H1 (cell line): ENCODE measurements at regions not wholly inside any gene's neighbourhood (a gene's known extent, or its start where the extent isn't known, plus 50 kb on each side); places are given as distances from the start of the nearest gene placed in this dataset.

Experiments used
- CTCF ChIA-PET: fragments of 300-600 bp; sonication (Branson Sonifier 250); formaldehyde crosslinking; loops from one replicate; lab custom pipeline; 2021; ENCODE audit not compliant: partially characterized antibody; lab: Charles Lee
- POLR2A ChIA-PET: fragments of 300-600 bp; sonication (Branson Sonifier 250); formaldehyde crosslinking; loops from one replicate; lab custom pipeline; 2021; ENCODE audit warnings: inconsistent platforms; ENCODE audit not compliant: partially characterized antibody; lab: Charles Lee
- DNase-seq, 2 experiments: peaks; one replicate each; pipeline versions ENCODE4 v3.0.0 to v3.0.0-alpha.2; 2010 to 2022; ENCODE audit warnings: low spot score in 2 of 2, low read depth in 1 of 2, mixed read lengths in 1 of 2
- FAIRE-seq: peaks from 2 replicates; lab custom pipeline; 2011; peaks lifted over from hg19 to GRCh38; lab: Jason Lieb, UNC
- H2AFZ ChIP-seq: 2 replicates; pipeline ENCODE4 v1.8.1; 2012; ENCODE audit warnings: low read length, inconsistent platforms
- H2AK5ac ChIP-seq: 2 replicates; pipeline ENCODE4 v1.6.1; 2013; ENCODE audit warnings: low read depth, low read length
- H2BK120ac ChIP-seq: replicated peaks from 2 replicates; pipeline ENCODE3; 2013; ENCODE audit warnings: low read depth, low read length, inconsistent platforms
- H2BK12ac ChIP-seq: 2 replicates; pipeline ENCODE4 v1.6.1; 2013; ENCODE audit warnings: low read depth, low read length
- H2BK15ac ChIP-seq: 2 replicates; pipeline ENCODE4 v1.6.1; 2013; ENCODE audit warnings: low read length
- H2BK20ac ChIP-seq: 2 replicates; pipeline ENCODE4 v1.6.1; 2013; ENCODE audit warnings: low read length
- H2BK5ac ChIP-seq: 2 replicates; pipeline ENCODE4 v1.6.1; 2013; ENCODE audit warnings: low read depth, low read length
- H3K14ac ChIP-seq: 2 replicates; pipeline ENCODE4 v1.6.1; 2013; ENCODE audit warnings: inconsistent platforms; ENCODE audit not compliant: insufficient read length
- H3K18ac ChIP-seq: 2 replicates; pipeline ENCODE4 v1.6.1; 2013; ENCODE audit warnings: low read length; ENCODE audit errors: extremely low read depth
- H3K23ac ChIP-seq: 2 replicates; pipeline ENCODE4 v1.6.1; 2013; ENCODE audit warnings: inconsistent platforms; ENCODE audit not compliant: insufficient read length
- H3K23me2 ChIP-seq: 2 replicates; pipeline ENCODE4 v1.6.1; 2013; ENCODE audit warnings: low read depth, low read length
- H3K27ac ChIP-seq: 2 replicates; pipeline ENCODE4 v1.6.1; 2011; ENCODE audit warnings: low read depth, low read length, inconsistent platforms
- H3K27me3 ChIP-seq, 4 experiments: replicated peaks in 1 of 4; 1 replicate in 1 of 4; 2 replicates in 3 of 4; pipeline versions ENCODE4 v1.6.1 to v1.8.1; 2011 to 2013; ENCODE audit warnings: low read length in 3 of 4, mild to moderate bottlenecking in 3 of 4, inconsistent platforms in 2 of 4, mixed read lengths in 2 of 4, moderate library complexity in 1 of 4; ENCODE audit not compliant: control insufficient read depth in 3 of 4, insufficient read depth in 3 of 4; ENCODE audit errors: extremely low read depth in 1 of 4
- H3K36me3 ChIP-seq, 4 experiments: 2 replicates each; pipeline versions ENCODE4 v1.6.1 to v1.8.1; 2011 to 2013; ENCODE audit warnings: mild to moderate bottlenecking in 4 of 4, low read length in 3 of 4, moderate library complexity in 2 of 4, control low read depth in 1 of 4, inconsistent platforms in 1 of 4; ENCODE audit not compliant: insufficient read depth in 4 of 4, control insufficient read depth in 2 of 4
- H3K4ac ChIP-seq: replicated peaks from 2 replicates; pipeline ENCODE3; 2013; ENCODE audit warnings: low read length, low read depth, mixed read lengths, inconsistent platforms; ENCODE audit not compliant: insufficient read length
- H3K4me1 ChIP-seq, 4 experiments: replicated peaks in 1 of 4; 1 replicate in 1 of 4; 2 replicates in 3 of 4; pipeline versions ENCODE4 v1.6.1 to v1.8.1; 2011 to 2013; ENCODE audit warnings: low read length in 3 of 4, inconsistent platforms in 2 of 4, mixed read lengths in 1 of 4; ENCODE audit not compliant: insufficient read depth in 4 of 4, control insufficient read depth in 3 of 4
- H3K4me2 ChIP-seq, 2 experiments: 2 replicates each; pipeline versions ENCODE4 v1.6.1 to v1.8.1; 2011 to 2013; ENCODE audit warnings: low read depth in 2 of 2, low read length in 2 of 2, control low read depth in 1 of 2, inconsistent platforms in 1 of 2, mild to moderate bottlenecking in 1 of 2; ENCODE audit not compliant: insufficient read depth in 1 of 2
- H3K4me3 ChIP-seq, 4 experiments: fragments of 200-600, 300-600 bp in 1 of 4; sonication (generic), shearing (Covaris generic), sonication (Bioruptor Twin) in 1 of 4; 2 replicates each; pipeline versions ENCODE4 v1.5.1 to v1.8.1; 2011 to 2016; ENCODE audit warnings: low read length in 4 of 4, low read depth in 3 of 4, control low read depth in 2 of 4, inconsistent platforms in 2 of 4, mild to moderate bottlenecking in 2 of 4, mixed read lengths in 1 of 4, moderate library complexity in 1 of 4; ENCODE audit not compliant: insufficient read depth in 2 of 4; ENCODE audit errors: extremely low read depth in 1 of 4
- H3K56ac ChIP-seq: replicated peaks from 2 replicates; pipeline ENCODE3; 2013; ENCODE audit warnings: low read depth, mild to moderate bottlenecking, mixed read lengths, low read length, inconsistent platforms; ENCODE audit not compliant: insufficient read length
- H3K79me1 ChIP-seq: 2 replicates; pipeline ENCODE4 v1.6.1; 2013; ENCODE audit warnings: low read depth, low read length, control low read depth
- H3K79me2 ChIP-seq, 2 experiments: 2 replicates each; pipeline versions ENCODE4 v1.6.1 to v1.8.1; 2012 to 2013; ENCODE audit warnings: low read length in 2 of 2, mild to moderate bottlenecking in 2 of 2, inconsistent platforms in 1 of 2; ENCODE audit not compliant: insufficient read depth in 2 of 2, control insufficient read depth in 1 of 2
- H3K9ac ChIP-seq, 4 experiments: replicated peaks in 1 of 4; 1 replicate in 1 of 4; 2 replicates in 3 of 4; pipeline versions ENCODE4 v1.6.1 to v1.8.1; 2011 to 2013; ENCODE audit warnings: low read depth in 3 of 4, low read length in 3 of 4, control low read depth in 2 of 4, mild to moderate bottlenecking in 2 of 4, moderate library complexity in 2 of 4, inconsistent platforms in 1 of 4; ENCODE audit errors: extremely low read depth in 1 of 4
- H3K9me3 ChIP-seq, 2 experiments: 2 replicates each; pipeline versions ENCODE4 v1.6.1 to v1.8.1; 2012 to 2013; ENCODE audit warnings: mild to moderate bottlenecking in 2 of 2, moderate library complexity in 2 of 2, control low read depth in 1 of 2, inconsistent platforms in 1 of 2, low read depth in 1 of 2, low read length in 1 of 2, mixed read lengths in 1 of 2; ENCODE audit not compliant: insufficient read depth in 2 of 2
- H4K20me1 ChIP-seq, 2 experiments: replicated peaks in 1 of 2; 2 replicates each; pipeline versions ENCODE3 to v1.8.1; 2011 to 2013; ENCODE audit warnings: inconsistent platforms in 2 of 2, low read length in 2 of 2, mild to moderate bottlenecking in 1 of 2; ENCODE audit not compliant: insufficient read depth in 2 of 2, control insufficient read depth in 1 of 2
- H4K5ac ChIP-seq: 2 replicates; pipeline ENCODE4 v1.6.1; 2013; ENCODE audit warnings: low read length, low read depth, mixed read lengths, inconsistent platforms; ENCODE audit not compliant: insufficient read length
- H4K8ac ChIP-seq: 2 replicates; pipeline ENCODE4 v1.8.0; 2013; ENCODE audit warnings: mild to moderate bottlenecking, moderate library complexity, low read length, inconsistent platforms; ENCODE audit not compliant: insufficient read depth; ENCODE audit errors: extremely low read depth
- H4K91ac ChIP-seq: replicated peaks from 2 replicates; pipeline ENCODE3; 2013; ENCODE audit warnings: low read length, mixed read lengths, inconsistent platforms; ENCODE audit not compliant: insufficient read length
- BACH1 ChIP-seq: IDR thresholded peaks from 2 replicates; pipeline ENCODE4 v1.6.1; 2012; ENCODE audit warnings: low read length, improper control_type of control experiment
- CHD1 ChIP-seq: IDR thresholded peaks from 2 replicates; pipeline ENCODE4 v1.6.1; 2012; ENCODE audit warnings: low read depth, low read length, improper control_type of control experiment
- GABPA ChIP-seq: IDR thresholded peaks from 2 replicates; pipeline ENCODE4 v1.6.1; 2011; ENCODE audit warnings: mild to moderate bottlenecking, low read length, moderate library complexity, borderline replicate concordance; ENCODE audit not compliant: insufficient read depth
- HDAC2 ChIP-seq, 2 experiments: fragments of 300-600 bp in 1 of 2; sonication (generic) in 1 of 2; IDR thresholded peaks; 2 replicates each; pipeline ENCODE4 v1.6.1; 2011 to 2012; ENCODE audit warnings: low read depth in 2 of 2, low read length in 2 of 2, mild to moderate bottlenecking in 2 of 2, moderate library complexity in 2 of 2, borderline replicate concordance in 1 of 2, inconsistent platforms in 1 of 2
- RFX5 ChIP-seq: IDR thresholded peaks from 2 replicates; pipeline ENCODE4 v1.6.1; 2011; ENCODE audit warnings: low read depth, low read length, improper control_type of control experiment, borderline replicate concordance
- SRF ChIP-seq: IDR thresholded peaks from 2 replicates; pipeline ENCODE4 v1.6.1; 2011; ENCODE audit warnings: mild to moderate bottlenecking, low read depth, low read length, moderate library complexity
- YY1 ChIP-seq: IDR thresholded peaks from 2 replicates; pipeline ENCODE4 v1.6.1; 2011; ENCODE audit warnings: low read depth, mild to moderate bottlenecking, low read length
- WGBS, 2 experiments: shearing (Covaris generic) in 1 of 2; methylation state at CpG; one replicate each; pipeline versions ENCODE4 v1.1.6 to v1.1.7; 2013 to 2015; ENCODE audit warnings: low lambda C conversion rate in 2 of 2, mixed read lengths in 2 of 2, inconsistent platforms in 1 of 2, low coverage in 1 of 2, missing lambda C conversion rate in 1 of 2; ENCODE audit not compliant: insufficient replicate concordance in 2 of 2, insufficient coverage in 1 of 2, insufficient read length in 1 of 2; ENCODE audit errors: extremely low coverage in 1 of 2, missing lambda C conversion rate in 1 of 2; 5-methylcytosine and 5-hydroxymethylcytosine counted together

GRCh38 chr18:27797484-27797883 is 379.4 kb downstream of the CDH2 start:
- POLR2A ChIA-PET, result no interaction called here
- 92% methylated on average over 1 of the region's 1 CpG; no CpG with 5 or more reads in 1 of the 2 experiments for WGBS, 2 experiments
- no peak overlapping the region for H2AFZ ChIP-seq

More at GRCh38 chr18:27797484-27797883, 379.4 kb downstream of the CDH2 start:
- H3K27me3 ChIP-seq, result no peaks in the 10 kb centered on the region
- no peak overlapping the region for H3K9ac ChIP-seq
- no peak overlapping the region for H3K18ac ChIP-seq
- H4K20me1 ChIP-seq, result no peaks in the 10 kb centered on the region
- H3K79me2 ChIP-seq, result no peaks in the 10 kb centered on the region
- no peak overlapping the region for H2BK15ac ChIP-seq
- no peak overlapping the region for H3K27ac ChIP-seq
- no peak overlapping the region for H4K5ac ChIP-seq
- H2BK120ac ChIP-seq, result no peak overlapping the region
- no peak for TF ChIP-seq BACH1
- TF ChIP-seq RFX5, result no peak
- no peak for TF ChIP-seq SRF
- no peak for TF ChIP-seq YY1
- TF ChIP-seq HDAC2 (IDR thresholded peaks at IDR 0.05; ENCODE audit: borderline replicate concordance in 1 of 2, low read depth in 2 of 2, low read length in 2 of 2), result no peak
- no peak for TF ChIP-seq GABPA
- no peak for TF ChIP-seq CHD1
- FAIRE-seq (no peak), DNase-seq (no peak)
- H3K79me1 ChIP-seq, result no peaks in the 10 kb centered on the region
- no peak overlapping the region for H4K91ac ChIP-seq
- CTCF ChIA-PET, result interaction anchor here (0.6 to 0.9 kb wide), 2 partner anchors 44 to 258 kb away, joined by 3 to 4 read pairs; no protein-coding TSS in a partner anchor
- H2BK12ac ChIP-seq, result no peak overlapping the region
- no peak overlapping the region for H4K8ac ChIP-seq
- no peaks in the 10 kb centered on the region for H3K4me1 ChIP-seq
- no peaks in the 10 kb centered on the region for H3K36me3 ChIP-seq
- H3K9me3 ChIP-seq, result no peaks in the 10 kb centered on the region
- no peaks in the 10 kb centered on the region for H3K23me2 ChIP-seq
- H2BK5ac ChIP-seq, result no peak overlapping the region
- H2BK20ac ChIP-seq, result no peak overlapping the region
- H3K4me2 ChIP-seq, result no peak overlapping the region
- H3K23ac ChIP-seq, result no peak overlapping the region
- H3K14ac ChIP-seq, result no peak overlapping the region
- no peak overlapping the region for H3K56ac ChIP-seq
- H3K4me3 ChIP-seq, result no peak overlapping the region
- H3K4ac ChIP-seq, result no peak overlapping the region
- no peak overlapping the region for H2AK5ac ChIP-seq
